Neural progenitor cell (in vitro differentiated cells): ENCODE measurements at regions not wholly inside any gene's neighbourhood (a gene's known extent, or its start where the extent isn't known, plus 50 kb on each side); places are given as distances from the start of the nearest gene placed in this dataset.

ENCODE experiments used
- EZH2 ChIP-seq: fragments of 200-600 bp; sonication (generic); IDR thresholded peaks from 2 replicates; pipeline ENCODE4 v1.6.1; 2017; ENCODE audit warnings: antibody characterized with exemption, mild to moderate bottlenecking, moderate library complexity
- EZH2phosphoT487 ChIP-seq: fragments of 200-600 bp; sonication (generic); IDR thresholded peaks from 2 replicates; pipeline ENCODE4 v1.6.1; 2017; ENCODE audit warnings: antibody characterized with exemption
- TF ChIP-seq, protein P1 (sequence below): fragments of 200-600 bp; sonication (generic); IDR thresholded peaks from 2 replicates; pipeline ENCODE4 v1.5.1; 2017; ENCODE audit warnings: antibody characterized with exemption, mild to moderate bottlenecking

GRCh38 chr15:38684440-38685010 is 119.9 kb upstream of the RASGRP1 start:
- TF ChIP-seq, protein P1, sequence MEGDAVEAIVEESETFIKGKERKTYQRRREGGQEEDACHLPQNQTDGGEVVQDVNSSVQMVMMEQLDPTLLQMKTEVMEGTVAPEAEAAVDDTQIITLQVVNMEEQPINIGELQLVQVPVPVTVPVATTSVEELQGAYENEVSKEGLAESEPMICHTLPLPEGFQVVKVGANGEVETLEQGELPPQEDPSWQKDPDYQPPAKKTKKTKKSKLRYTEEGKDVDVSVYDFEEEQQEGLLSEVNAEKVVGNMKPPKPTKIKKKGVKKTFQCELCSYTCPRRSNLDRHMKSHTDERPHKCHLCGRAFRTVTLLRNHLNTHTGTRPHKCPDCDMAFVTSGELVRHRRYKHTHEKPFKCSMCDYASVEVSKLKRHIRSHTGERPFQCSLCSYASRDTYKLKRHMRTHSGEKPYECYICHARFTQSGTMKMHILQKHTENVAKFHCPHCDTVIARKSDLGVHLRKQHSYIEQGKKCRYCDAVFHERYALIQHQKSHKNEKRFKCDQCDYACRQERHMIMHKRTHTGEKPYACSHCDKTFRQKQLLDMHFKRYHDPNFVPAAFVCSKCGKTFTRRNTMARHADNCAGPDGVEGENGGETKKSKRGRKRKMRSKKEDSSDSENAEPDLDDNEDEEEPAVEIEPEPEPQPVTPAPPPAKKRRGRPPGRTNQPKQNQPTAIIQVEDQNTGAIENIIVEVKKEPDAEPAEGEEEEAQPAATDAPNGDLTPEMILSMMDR = no peak
- TF ChIP-seq EZH2 (no peak), EZH2phosphoT487 (no peak)
